ENCODE measurements at regions not wholly inside any gene's neighbourhood (a gene's known extent, or its start where the extent isn't known, plus 50 kb on each side); places are given as distances from the start of the nearest gene placed in this dataset.
A peak's percentile ranks its signal among the peaks of the same experiment; 100 is the strongest.

DNA sequence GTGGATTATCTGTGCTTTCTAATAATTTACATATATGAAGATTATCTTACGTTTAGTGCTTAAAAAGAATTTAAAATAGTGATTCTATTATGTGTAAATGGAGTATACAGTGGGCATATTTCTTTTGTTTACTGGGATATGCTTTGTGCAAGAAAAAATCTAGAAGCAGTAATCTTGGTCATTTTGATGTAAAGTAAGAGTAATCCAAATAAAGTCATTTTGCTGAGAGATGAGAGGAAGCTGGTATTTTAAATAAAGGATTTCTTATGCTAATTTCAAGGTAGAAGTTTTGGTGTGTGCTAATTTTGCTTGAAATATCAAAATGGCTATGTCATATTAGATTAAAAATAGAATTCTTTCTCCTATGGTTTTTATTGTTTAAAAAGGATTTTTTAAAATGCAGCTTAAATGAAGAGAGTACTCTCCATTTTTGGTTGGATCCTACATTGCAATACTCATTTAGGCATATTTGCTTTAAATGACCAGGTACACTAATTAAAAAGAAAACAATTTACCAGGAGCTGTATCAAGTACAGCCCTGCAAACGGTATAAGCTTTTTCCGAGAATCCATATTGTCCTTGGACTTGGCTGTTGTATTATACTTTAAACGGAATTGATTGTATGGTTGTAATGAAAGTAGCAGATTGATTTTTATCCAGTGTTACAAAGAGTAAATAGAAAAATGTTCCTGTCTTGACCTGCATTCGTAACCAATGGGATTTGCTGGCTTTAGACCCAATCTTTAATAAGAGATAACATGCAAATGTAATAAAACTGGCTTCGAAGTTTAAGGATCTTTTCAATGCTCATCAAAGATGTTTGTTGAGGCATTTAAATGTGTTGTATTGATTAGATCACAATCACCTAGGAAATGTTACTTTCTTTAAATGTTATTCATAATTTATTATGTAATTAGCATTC is 574.7 kb downstream of the USP25 start:
- no peak for DNase-seq (ENCODE audit: low read depth)

DNA sequence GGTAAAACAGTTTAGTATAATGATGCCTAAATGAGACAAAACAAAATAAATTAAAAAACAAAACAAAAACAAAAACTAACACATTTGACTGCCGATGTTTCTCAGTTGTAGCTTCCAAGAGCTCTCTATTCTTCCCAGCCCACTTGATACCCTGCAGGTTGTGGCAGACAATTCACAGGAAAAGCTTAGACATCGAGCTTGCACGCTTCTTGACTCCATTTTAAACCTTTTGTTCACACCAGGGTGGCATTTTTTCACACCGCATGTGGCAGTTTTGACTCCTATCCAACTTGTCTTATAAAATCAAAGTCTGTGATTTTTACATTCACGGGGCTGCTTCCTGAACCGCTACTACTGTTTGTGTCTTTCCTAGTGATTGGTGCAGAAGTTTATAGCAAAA is 575.9 kb downstream of the USP25 start:
- no peak for DNase-seq (ENCODE audit: low read depth)

DNA sequence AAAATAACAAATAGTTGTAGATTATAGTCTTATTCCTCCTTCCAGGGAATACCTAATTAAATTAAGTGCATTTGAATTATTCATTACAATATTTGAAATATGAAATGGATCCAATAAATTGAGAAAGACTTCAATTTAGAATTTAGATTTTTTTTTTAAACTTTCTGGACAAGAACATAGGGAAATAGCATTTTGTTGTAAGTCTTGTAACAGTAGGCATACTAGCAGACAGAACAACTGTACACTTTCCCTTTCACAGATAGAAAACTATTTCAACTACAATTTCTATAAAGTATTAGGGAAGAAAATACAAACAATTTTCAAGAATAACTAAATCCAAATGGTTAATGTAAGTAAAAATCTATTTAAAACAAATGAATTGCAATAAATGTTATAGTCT is 577.5 kb downstream of the USP25 start:
- no peak for DNase-seq (ENCODE audit: low read depth)

DNA sequence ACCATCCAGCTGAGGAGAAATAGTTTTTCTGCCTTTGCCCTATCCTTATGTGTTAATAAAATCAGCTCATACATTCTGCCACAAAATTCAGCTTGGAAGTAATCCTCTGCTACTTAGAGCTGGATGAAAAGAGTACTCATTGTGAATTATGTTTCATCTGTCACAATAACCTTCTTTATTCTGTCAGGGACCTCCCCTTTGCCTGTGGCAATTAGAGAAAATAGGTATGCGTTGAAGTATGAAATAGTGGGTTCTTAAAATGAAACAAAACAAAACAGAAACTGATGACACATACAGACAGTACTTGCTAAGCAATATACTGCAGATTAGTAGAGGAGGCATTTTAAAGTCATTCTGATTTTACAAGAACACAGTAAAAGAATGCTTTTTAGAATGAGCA is 578.5 kb downstream of the USP25 start:
- peak; percentile 43 for DNase-seq (ENCODE audit: low read depth)

DNA sequence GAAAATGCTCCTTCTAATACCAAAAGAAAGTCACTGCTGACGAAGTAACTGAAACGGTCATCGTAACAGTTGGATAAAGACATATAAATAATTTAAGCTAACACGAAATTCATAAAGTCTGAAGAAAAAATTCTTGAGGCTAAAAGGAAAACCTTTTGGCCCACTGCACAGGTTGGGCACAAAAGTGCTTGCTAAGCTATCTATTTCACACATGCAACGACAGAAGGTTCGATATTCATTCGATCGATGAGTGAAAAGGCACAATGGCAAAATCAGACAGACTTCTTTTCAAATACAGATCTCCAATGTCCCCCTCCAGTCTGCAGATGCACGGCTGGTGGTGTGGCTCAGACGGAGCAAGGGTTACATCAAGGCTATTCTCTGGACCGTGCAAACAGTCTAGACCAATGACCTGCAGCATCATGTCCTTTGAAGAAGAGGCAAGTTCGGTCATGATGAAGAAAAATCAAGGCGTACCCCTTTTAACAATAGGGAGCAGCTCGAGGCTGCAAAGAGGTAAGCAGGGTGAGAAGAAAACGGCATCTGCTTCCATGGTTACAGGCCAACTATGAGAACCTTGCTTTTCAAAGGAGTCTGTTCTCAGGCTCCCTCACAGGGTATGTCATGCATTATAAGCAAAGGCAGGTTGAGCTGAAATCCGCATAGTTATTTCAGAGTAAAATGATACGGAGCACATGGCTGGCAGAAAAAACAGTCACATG is 579.6 kb downstream of the USP25 start:
- DNase-seq (ENCODE audit: low read depth), result no peak

DNA sequence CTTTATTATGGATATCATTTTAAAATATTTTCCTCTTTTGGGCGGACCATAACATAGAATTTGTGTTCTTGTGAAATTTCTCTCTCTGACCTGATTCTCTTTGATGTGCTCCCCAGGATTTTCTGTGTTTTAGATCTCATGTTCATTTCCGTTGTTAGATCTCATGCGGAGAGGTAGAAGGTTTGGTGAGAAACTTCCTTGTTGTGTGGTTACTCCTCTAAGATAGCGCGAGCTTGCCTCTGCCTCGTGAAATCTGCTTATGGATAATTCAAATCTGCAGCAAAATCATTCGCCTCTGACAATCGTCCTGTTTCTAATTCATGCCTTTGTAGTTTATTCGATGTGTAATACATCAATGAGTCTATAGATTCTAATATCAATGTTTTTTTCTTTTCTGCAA is 580.4 kb downstream of the USP25 start:
- no peak for DNase-seq (ENCODE audit: low read depth)

DNA sequence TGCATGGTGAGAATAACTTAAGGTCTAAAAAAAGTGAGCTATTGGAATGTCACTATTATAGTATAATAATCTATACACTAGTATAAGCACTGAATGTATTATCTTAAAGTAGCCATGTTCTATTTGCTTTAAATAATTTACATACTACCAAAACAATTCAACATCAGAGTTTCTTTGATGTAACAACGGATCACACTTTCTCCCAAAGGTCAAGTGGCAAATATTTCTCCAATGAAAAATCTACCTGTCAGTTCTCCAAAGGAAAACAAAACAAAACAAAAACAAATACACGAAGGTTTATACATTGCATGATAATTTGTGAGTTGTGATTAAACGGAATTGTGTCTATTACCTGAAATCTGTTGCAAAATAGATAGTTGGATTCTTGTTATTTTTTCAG is 581.4 kb downstream of the USP25 start:
- DNase-seq (ENCODE audit: low read depth), result no peak

DNA sequence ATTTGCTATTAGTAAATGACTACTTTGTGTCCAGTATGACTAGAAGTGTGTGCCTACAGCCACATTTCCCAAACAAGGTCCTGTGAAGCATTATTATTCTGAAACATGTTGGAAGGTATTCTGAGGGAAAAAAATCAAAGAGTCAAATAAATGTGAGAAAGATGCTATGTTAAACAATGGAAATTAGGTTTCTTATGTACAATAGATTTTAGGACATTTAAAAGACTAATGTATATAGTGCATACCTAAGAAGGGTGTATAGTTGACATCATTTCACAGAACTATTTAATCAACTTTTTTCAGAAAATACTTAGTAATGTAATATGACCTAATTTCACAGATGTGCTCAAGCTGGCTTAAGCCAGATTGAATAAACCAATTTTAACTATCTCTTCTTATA is 582.5 kb downstream of the USP25 start:
- no peak for DNase-seq (ENCODE audit: low read depth)

DNA sequence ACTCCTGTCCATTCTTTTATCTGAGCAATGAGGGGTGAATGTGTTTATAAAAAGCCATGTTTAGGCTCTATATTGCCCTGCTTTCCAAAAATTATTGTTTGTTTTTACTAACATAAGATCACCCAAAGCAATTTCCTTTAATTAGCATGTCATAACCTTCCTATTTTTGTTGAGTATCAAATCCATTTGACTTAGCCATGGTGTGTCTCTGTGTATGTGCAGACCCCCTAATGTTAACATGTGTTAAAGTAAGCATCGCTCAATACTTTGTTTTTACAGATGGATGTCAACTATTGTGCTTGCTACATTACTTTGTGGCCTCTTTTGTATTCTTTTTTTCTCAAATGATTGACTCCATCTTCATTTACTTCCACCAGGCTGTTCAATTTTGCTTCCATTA is 585.4 kb downstream of the USP25 start:
- DNase-seq (ENCODE audit: low read depth), result no peak

DNA sequence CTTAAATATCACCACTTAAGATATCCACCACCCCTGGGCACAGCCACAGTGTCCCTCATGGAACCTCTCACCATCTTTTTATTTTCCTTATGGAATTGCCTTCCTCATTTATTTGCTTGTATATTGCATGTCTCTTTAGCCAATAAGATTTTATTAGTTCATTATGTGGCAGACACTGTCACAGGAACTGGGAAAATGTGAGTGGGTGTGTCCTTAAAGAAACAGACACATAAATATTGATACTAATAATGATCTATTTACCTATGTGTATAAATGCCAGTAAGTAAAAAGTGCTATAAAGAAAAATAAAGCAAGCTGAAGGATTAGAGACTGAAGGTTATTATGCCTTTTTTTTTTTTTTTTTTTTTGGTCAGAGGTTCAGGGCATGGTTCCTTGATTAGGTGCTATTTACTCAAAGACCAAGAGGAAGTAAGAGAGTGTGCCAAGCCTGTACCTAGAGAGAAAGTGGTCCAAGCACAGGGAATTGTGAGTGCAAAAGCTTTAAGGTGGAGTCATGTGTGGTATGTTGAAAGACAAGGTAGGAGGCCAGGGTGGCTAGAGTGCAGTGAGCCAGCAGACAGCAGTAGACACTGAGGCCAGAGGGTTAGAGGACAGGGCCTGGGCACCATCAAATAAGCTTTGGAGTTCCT is 589.0 kb downstream of the USP25 start:
- no peak for DNase-seq (ENCODE audit: low read depth)

DNA sequence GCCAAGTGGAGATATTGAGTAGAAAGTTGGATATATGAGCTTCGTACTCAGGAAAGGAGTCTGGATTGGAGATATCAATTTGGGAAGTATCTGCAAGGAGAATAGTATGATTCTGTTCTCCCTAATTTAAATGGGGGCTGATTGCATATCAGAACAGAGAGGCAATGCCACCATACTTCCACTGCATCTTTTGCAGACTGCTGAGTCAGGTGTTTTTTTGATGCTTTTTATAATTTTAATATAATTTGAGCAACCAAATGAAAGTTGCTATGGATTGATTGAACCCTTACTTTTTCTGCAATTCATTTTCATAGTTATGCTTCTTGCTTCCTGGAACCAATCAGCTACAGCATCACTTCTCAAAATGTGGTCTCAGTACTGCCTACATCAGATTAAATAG is 590.3 kb downstream of the USP25 start:
- no peak for DNase-seq (ENCODE audit: low read depth)

DNA sequence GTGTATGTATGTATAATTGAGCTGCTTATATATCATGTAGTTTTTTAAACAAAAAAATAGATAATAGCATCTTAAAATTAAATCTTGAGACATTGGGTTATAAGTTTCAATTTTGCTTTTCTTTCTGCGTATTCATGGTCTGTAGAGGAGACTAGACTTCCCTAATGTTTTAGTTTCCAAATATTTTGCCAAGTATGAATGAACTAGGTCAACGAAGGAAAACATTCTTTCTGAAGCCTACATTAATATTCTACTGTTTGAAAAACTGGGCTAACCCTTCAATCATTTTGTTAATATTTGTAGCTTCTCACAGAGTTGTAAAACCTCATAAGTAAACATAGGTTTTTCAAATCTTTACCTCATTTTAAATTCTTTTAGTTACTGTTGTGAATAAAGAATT is 592.7 kb downstream of the USP25 start:
- DNase-seq (ENCODE audit: low read depth), result no peak

DNA sequence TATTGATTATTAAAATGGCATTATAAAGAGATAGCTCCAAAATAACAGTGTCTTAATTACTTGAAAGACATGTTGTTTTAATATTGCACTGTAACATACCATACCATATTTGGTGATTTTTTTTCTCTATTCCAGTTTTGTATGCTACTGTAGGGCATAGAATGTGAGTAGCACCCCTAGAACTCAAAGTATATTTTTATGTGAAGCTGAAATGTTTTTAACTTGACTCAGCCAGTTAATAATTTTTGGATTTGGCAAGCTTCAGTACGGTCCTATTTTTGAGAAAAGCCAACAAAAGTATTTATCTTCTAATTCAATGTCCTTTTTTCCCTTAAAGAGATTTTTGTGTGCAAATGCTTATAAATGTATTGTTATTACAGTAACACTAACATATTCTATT is 593.8 kb downstream of the USP25 start:
- DNase-seq (ENCODE audit: low read depth), result peak; percentile 74

DNA sequence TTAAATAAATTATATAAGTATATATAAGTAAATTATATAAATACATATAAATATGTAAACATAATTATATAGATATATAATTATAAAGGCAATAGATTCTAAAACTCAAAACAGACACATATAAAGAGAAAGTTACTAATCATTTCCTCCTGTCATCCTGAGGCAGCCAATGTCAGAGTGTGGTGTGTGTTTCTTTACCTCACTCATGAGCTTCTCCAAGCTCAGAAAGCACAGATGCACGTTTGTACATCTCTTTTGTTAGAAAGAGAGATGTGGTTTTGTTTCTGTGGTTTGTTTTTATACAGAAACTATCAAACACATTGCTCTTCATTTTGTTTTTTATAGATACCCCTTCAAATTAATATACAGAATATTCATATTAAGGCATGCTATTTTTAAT is 594.8 kb downstream of the USP25 start:
- DNase-seq (ENCODE audit: low read depth), result no peak

DNA sequence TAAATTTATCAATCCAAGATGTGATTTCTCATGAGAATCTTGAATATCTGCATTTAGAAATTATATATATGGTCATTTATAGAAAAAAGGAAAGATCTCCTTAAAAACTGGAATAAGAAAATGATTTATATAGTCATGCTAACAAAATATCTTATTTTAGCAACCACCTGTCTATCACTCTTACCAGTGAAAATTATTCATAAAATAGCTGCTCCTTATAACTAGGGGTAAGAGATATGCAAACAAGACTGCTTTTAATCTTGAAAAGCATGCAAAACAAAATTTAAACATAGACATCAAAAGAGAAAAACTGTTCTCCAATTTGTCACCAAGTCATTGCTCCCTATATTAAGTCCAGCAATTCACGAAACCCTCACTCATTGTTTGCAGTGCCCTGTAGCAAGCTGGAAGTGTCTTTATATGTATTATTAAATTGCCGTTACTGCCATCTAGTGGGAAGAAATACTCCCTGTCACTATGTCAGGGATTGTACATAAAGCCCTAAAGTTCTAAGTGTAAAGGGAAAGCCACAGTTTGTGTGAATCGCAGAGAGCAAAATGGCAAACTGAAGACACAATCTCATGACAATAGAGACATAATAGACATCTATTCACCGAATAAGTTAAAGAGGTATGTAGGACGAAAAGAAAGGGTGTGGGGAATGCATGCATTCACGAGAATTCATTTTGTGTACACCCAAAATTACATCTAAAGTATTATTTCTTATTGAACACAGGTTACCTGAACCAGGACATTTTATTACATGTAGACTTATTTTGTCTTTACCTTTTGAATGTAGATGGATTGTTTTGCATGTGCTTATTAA is 600.5 kb downstream of the USP25 start:
- peak; percentile 82 for DNase-seq (ENCODE audit: low read depth)

DNA sequence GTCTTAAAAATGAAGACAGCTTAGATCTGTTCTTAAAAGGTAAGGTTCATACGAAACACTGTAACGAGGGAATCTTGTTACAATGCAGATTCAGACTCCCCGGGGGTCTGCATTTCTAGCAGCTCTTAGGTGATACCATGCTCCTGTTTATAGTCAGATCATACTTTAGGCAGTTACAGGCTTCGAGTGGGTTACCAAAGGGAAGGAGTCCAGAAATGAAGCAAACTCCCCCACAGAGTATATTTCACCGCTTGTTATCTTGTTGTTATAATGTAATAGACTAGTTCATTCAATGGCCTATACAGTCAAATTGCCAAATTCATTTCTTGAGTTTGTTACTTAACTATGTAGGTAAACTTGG is 601.1 kb downstream of the USP25 start:
- no peak for DNase-seq (ENCODE audit: low read depth)

DNA sequence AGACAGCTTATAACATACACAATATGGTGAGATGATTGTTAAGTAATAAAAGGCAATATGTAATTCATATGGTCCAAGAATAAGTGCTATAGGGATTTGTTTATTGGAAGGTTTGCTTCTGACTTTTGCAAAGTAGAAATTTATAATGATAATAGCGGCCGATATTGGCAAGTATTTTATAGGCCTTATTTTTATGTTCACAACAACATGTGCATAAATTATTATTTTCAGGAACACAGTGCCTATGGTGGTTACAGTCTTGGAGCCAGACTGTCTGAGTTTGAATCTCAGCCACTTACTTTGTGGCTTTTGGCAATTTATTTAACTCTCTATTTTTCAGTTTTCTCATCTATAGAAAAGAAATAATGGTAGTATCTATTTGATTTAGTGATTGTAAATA is 607.5 kb downstream of the USP25 start:
- DNase-seq (ENCODE audit: low read depth), result no peak

DNA sequence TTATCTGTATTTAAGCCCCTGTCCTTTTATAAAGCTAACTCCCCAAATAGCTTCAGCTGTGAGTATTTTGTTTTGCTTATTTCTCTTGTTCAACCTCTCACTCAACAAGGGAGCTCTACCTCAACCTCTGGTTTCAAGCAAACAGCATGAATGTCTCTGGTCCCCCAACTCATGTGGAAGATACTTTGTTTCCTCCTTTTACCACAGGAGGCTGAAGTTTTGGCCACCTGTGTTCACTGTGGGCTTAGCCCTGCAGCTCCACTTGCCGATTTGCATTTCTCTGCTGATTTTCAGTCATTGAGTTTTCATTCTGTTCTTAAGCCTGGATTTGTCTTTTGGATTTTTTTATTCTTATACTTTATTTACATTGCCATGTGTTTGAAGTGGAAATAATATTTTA is 613.1 kb downstream of the USP25 start:
- DNase-seq (ENCODE audit: low read depth), result no peak

DNA sequence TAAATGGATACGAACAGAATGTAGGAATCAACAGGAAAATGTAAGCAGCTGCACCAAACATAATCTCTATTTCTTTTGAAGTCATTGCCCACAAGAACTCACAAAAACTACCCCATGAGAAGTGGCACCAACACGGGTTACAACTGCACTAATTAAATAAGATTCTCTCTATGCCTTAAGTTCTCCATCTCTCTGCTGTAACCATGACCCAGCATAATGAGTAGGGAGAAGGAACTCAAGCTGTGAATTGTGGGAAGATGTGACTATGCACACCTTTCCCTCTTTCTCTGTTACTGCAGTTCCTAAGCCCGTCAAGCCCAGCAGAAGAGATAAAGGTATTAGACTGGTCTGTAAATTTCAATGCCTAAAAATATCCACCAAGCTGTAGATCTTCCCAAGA is 614.0 kb downstream of the USP25 start:
- no peak for DNase-seq (ENCODE audit: low read depth)

DNA sequence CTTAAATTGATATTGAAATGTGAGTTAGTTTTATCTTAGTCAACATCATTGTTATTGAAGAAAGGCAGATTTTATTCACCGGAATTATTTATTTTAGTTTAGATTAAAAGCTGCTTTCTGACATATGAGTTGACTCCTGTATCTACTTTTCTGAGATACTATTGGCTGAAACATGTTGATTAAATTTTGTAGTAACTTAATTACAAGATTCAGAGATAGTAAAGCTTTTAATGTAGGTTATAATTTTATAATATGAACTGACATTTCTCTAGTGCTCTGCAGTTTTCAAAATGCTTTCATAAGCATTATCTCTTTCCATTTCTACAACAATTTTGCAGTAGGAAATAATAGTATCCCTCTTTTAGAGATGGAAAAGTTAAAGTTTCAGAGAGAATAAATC is 616.0 kb downstream of the USP25 start:
- no peak for DNase-seq (ENCODE audit: low read depth)

DNA sequence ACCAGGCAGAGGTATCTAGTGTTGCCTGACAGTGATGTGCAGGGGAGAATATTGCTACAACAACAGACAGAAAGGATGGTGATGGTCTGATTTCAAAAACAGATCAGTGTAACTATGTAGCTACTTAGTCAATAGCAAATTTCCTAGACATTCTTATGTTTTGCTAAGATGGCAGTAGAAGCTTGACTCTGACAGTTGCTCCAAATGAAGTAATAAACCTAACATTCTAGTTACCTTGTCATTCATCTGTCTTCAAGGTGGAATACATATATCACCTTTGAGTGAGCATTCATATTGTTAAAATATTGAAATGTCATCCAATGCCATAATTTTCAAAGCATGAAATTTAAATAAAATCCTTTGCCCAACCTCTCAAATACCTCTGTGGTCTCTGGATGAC is 617.4 kb downstream of the USP25 start:
- no peak for DNase-seq (ENCODE audit: low read depth)

DNA sequence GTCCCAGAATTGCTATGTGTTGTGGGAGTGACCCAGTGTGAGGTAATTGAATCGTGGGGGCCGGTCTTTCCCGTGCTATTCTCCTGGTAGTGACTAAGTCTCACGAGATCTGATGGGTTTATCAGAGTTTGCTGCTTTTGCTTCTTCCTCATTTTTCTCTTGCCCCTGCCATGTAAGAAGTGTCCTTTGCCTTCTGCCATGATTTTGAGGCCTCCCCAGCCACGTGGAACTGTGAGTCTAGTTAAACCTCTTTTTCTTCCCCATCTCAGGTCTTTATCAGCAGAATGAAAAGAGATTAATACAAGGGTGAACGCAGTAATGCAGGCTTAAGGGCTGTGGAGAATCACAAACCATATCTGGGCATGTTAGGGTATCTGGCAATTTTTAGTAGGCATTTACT is 624.0 kb downstream of the USP25 start:
- DNase-seq (ENCODE audit: low read depth), result no peak

Measured in renal cortical epithelial cell (primary cell).